ENCODE measurements at regions not wholly inside any gene's neighbourhood (a gene's known extent, or its start where the extent isn't known, plus 50 kb on each side); places are given as distances from the start of the nearest gene placed in this dataset.

DNA sequence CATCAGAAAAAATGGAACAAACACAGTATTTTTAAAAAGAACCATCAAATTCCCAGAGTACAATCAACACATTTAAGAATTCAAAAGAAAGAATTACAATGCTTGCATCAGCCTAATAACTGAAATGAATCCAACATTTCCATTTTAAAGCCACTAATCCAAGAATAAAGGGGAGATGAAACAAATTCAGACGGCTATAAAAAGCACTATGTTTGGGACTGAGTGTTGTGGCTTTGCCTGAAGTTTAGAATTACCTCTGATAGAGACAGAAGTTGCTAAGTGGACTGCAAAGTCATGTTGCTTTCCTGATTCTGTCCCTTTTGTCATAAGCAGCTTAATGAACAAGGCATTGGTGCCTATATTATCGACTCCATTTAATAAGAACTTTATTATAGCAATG is 135.4 kb upstream of the RGMB start:
- ATAC-seq, result no peak
- TF ChIP-seq ZNF565 (CRISPR knock-in tag; conservative IDR thresholded peaks at IDR 0.05; ENCODE audit: low read depth) (no peak), GLIS3 (CRISPR knock-in tag; IDR thresholded peaks at IDR 0.05) (no peak), SNAI2 (CRISPR knock-in tag; IDR thresholded peaks at IDR 0.05) (no peak), ZNF70 (CRISPR knock-in tag; IDR thresholded peaks at IDR 0.05) (no peak), ZFP30 (CRISPR knock-in tag; IDR thresholded peaks at IDR 0.05) (no peak), ESRRG (CRISPR knock-in tag; IDR thresholded peaks at IDR 0.05) (no peak), ZFP3 (CRISPR knock-in tag; IDR thresholded peaks at IDR 0.05) (no peak), OSR1 (CRISPR knock-in tag; IDR thresholded peaks at IDR 0.05) (no peak), CSDC2 (CRISPR knock-in tag; IDR thresholded peaks at IDR 0.05) (no peak), BACH2 (CRISPR knock-in tag; IDR thresholded peaks at IDR 0.05; ENCODE audit: borderline replicate concordance) (no peak), PPARA (CRISPR knock-in tag; IDR thresholded peaks at IDR 0.05; ENCODE audit: borderline replicate concordance) (no peak), TSHZ2 (CRISPR knock-in tag; IDR thresholded peaks at IDR 0.05) (no peak), TCF4 (CRISPR knock-in tag; IDR thresholded peaks at IDR 0.05; ENCODE audit: borderline replicate concordance) (no peak), ISL1 (CRISPR knock-in tag; IDR thresholded peaks at IDR 0.05) (no peak), ARNTL (CRISPR knock-in tag; IDR thresholded peaks at IDR 0.05; ENCODE audit: borderline replicate concordance, low read depth) (no peak), RARB (CRISPR knock-in tag; IDR thresholded peaks at IDR 0.05) (no peak), CREB5 (CRISPR knock-in tag; IDR thresholded peaks at IDR 0.05; ENCODE audit: low read depth) (no peak)
- TF ChIP-seq, protein P1, sequence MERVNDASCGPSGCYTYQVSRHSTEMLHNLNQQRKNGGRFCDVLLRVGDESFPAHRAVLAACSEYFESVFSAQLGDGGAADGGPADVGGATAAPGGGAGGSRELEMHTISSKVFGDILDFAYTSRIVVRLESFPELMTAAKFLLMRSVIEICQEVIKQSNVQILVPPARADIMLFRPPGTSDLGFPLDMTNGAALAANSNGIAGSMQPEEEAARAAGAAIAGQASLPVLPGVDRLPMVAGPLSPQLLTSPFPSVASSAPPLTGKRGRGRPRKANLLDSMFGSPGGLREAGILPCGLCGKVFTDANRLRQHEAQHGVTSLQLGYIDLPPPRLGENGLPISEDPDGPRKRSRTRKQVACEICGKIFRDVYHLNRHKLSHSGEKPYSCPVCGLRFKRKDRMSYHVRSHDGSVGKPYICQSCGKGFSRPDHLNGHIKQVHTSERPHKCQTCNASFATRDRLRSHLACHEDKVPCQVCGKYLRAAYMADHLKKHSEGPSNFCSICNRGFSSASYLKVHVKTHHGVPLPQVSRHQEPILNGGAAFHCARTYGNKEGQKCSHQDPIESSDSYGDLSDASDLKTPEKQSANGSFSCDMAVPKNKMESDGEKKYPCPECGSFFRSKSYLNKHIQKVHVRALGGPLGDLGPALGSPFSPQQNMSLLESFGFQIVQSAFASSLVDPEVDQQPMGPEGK (CRISPR knock-in tag; IDR thresholded peaks at IDR 0.05; ENCODE audit: borderline replicate concordance), result no peak
- TF ChIP-seq, protein P2, sequence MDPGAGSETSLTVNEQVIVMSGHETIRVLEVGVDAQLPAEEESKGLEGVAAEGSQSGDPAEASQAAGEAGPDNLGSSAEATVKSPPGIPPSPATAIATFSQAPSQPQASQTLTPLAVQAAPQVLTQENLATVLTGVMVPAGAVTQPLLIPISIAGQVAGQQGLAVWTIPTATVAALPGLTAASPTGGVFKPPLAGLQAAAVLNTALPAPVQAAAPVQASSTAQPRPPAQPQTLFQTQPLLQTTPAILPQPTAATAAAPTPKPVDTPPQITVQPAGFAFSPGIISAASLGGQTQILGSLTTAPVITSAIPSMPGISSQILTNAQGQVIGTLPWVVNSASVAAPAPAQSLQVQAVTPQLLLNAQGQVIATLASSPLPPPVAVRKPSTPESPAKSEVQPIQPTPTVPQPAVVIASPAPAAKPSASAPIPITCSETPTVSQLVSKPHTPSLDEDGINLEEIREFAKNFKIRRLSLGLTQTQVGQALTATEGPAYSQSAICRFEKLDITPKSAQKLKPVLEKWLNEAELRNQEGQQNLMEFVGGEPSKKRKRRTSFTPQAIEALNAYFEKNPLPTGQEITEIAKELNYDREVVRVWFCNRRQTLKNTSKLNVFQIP (CRISPR knock-in tag; IDR thresholded peaks at IDR 0.05; ENCODE audit: borderline replicate concordance, low read depth), result no peak

DNA sequence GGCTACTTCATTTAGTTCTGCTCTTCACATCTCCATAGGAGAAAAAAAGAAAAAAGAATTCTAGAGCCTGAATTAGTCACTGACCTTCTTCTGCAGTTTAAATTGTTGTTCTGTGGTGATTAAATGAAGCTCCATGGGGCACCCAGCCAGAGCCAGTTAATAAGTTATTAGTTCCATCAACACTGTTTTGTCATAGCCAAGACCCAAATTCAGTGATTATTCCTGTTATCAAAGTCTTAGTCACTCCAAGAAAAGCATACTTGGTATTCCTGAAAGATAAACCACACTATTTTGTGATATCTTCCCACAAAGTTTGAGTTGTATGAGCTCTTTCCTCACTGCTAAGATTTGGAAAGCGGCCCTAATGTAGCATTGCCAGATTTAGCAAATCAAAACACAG is 134.8 kb upstream of the RGMB start:
- no peak for ATAC-seq
- TF ChIP-seq SNAI2 (CRISPR knock-in tag; IDR thresholded peaks at IDR 0.05), result no peak
- TF ChIP-seq ARNTL (CRISPR knock-in tag; IDR thresholded peaks at IDR 0.05; ENCODE audit: borderline replicate concordance, low read depth), result no peak
- peak; percentile 75 for TF ChIP-seq ISL1 (CRISPR knock-in tag; IDR thresholded peaks at IDR 0.05)

DNA sequence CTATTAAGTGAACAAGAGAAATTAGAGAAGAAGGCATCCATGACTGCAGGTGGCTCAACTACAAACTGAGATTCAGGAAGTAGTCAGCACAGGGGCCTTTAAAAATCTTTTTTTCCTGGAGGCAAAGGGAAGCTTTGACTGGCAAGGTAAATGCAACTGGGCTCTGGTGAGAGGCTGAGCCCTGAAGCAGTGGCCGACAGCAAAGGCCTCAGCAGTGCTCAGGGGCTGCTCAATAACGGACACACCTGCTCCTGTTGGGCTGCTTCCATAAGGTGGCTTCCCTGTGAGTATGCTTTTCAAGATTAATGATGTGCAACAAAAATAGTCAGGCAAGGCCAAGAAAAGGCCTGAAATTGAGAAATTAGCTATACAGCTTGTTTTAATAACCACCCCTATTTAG is 134.2 kb upstream of the RGMB start:
- TF ChIP-seq SNAI2 (CRISPR knock-in tag; IDR thresholded peaks at IDR 0.05) (no peak), ZFP3 (CRISPR knock-in tag; IDR thresholded peaks at IDR 0.05) (no peak), ESRRG (CRISPR knock-in tag; IDR thresholded peaks at IDR 0.05) (no peak), OSR1 (CRISPR knock-in tag; IDR thresholded peaks at IDR 0.05) (no peak), ARNTL (CRISPR knock-in tag; IDR thresholded peaks at IDR 0.05; ENCODE audit: borderline replicate concordance, low read depth) (no peak), ZNF565 (CRISPR knock-in tag; conservative IDR thresholded peaks at IDR 0.05; ENCODE audit: low read depth) (no peak), RARB (CRISPR knock-in tag; IDR thresholded peaks at IDR 0.05) (no peak)
- TF ChIP-seq, protein P3, sequence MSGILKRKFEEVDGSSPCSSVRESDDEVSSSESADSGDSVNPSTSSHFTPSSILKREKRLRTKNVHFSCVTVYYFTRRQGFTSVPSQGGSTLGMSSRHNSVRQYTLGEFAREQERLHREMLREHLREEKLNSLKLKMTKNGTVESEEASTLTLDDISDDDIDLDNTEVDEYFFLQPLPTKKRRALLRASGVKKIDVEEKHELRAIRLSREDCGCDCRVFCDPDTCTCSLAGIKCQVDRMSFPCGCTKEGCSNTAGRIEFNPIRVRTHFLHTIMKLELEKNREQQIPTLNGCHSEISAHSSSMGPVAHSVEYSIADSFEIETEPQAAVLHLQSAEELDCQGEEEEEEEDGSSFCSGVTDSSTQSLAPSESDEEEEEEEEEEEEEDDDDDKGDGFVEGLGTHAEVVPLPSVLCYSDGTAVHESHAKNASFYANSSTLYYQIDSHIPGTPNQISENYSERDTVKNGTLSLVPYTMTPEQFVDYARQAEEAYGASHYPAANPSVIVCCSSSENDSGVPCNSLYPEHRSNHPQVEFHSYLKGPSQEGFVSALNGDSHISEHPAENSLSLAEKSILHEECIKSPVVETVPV (CRISPR knock-in tag; IDR thresholded peaks at IDR 0.05), result no peak
- ATAC-seq, result no peak
